GM19239 (cell line): ENCODE measurements at regions not wholly inside any gene's neighbourhood (a gene's known extent, or its start where the extent isn't known, plus 50 kb on each side); places are given as distances from the start of the nearest gene placed in this dataset.
A peak's percentile ranks its signal among the peaks of the same experiment; 100 is the strongest.

Source experiments
- DNase-seq: peaks from one replicate; pipeline ENCODE4 v3.0.0; 2011; ENCODE audit warnings: low spot score; ENCODE audit not compliant: insufficient read length
- FAIRE-seq: peaks from 2 replicates; lab custom pipeline; 2011; peaks lifted over from hg19 to GRCh38; lab: Jason Lieb, UNC

DNA sequence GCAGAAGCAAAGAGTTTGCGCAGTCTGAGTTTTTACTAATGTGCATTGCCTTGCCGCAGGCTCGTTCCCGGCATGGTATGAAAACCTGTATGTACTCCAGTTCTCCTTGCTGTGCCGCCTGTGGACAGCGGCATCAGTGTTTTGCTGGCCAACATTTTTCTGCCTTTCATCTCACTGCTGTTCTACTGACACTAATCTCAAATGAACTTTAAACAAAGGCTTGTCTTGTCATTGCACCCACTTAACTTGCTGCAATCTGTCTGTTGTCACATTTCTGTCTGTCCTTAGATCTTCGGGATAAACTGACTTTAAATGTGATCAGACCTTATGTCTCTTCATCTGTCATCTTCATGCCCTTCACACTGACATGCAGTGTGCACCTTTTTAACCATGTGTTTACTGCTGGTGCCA, 71.7 kb upstream of the ZNRF2 start:
- no peak for FAIRE-seq
- DNase-seq: no peak

DNA sequence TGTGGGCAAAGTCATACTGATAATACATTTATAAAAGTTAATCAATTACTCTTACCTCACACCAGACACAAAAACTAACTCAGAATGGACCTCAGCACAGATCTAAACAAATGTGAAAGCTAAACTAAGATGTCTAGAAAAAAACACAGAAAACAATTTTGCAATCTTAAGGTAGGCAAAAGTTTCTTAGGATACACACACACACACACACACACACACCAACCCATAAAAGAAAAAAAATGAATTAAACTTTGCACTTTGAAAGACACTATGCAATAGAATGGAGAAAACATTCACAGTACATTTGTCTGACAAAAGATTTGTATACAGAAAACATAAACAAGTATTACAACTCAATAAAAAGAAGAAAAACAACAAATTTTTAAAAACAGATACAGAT, 70.8 kb upstream of the ZNRF2 start:
- FAIRE-seq: peak; percentile 21
- no peak for DNase-seq

DNA sequence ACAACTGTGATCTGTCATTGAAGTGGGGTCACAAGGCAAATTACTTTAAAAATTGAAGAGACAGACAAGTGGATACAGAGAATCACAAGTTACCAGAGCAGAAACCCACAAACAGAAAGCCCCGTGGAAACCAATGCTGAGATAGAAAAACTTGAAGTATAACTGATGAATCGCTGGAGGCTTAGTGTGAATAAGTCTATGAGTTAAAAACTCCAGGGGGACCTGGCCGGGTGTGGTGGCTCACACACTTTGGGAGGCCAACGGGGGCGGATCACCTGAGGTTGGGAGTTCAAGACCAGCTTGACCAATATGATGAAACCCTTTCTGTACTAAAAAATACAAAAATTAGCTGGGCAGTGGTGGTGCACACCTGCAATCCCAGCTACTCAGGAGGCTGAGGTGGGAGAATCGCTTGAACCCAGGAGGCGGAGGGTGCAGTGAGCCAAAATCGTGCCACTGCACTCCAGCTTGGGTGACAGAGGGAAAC, 69.7 kb upstream of the ZNRF2 start:
- DNase-seq (no peak), FAIRE-seq (peak; percentile 86)

DNA sequence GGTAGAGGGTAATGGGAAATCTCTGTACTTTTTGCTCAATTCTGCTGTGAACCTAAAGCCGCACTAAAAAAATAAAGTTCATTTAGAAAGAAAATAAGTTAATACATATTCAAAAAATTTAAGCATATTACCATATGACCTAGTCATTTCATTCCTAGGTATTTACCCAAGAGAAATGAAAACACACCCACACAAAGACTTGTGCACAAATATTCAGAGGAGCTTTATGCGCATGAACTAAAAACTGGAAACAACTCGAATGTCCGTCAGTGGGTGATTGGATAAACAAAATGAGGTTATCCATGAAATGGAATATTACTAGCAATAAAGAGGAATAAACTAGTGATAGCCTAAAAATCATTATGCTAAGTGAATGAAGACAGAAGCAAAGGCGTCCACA, 62.6 kb upstream of the ZNRF2 start:
- DNase-seq (no peak), FAIRE-seq (no peak)

- DNase-seq: no peak
- FAIRE-seq: no peak
These were observed 61.7 kb upstream of the ZNRF2 start for GRCh38 chr7:30222515-30223215.

- FAIRE-seq: no peak
These were observed 60.5 kb upstream of the ZNRF2 start for GRCh38 chr7:30223896-30224295.

DNA sequence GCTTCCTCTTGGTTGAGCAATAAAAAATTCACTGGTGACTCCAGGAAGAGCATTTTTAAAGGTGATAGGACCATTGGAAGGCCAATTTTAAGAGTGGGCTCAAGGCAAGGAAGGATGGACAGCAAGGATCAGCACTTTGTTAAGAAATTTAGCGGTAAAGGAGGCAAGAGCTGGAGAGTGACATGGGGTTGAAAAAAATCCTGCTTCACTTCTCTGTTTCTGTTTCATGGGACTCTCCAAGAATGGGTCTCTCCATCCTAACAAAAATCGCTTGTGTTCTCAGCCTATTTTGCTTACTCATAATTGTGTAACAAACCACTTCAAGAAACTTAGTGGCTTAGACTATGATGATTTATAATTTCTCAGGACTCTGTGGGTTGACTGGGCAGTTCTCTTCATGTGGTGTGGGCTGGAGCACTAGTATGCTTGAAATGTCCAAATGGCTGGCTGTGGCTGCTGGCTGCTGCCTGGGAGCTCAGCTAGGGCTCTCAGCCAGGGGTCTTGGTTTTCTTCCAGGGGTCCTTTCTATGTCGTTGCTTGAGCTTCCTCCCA, 59.8 kb upstream of the ZNRF2 start:
- no peak for FAIRE-seq
- DNase-seq: no peak

More at GRCh38 chr7:30223896-30224295, 60.5 kb upstream of the ZNRF2 start:
- no peak for DNase-seq

GRCh38 chr7:30225863-30226613, 58.4 kb upstream of the ZNRF2 start:
- peak; percentile 45 for FAIRE-seq
- DNase-seq: no peak

DNA sequence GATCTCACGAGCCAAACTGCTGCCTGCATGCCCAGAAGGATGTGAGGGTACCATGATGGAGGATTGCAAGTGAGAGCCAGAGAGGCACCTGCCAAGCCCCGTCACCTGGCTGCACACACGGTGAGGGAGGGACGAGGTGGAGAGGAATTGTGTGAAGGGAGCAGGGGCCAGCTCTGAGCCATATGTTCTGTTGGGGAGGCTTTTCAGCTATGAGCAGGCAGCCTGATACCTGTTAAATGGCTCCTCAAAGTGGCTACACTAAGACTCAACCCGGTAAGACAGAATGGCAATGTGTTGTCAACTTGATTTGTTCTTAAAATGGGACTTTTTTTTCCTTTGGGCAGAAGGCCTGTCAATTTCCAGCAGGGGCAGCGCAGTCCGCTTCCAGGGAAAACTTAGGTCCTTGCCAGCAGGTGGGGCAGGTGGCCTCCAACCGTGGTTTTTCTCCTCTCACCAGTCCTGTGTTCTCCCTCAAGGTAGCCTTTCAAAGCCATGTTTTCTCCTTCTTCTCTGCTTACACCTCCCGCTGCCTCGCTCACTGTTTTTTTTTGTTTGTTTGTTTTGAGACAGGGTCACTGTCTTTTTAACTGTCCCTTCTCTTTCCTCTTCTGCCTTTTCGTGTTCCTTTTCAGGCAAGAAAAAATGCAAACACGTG, 57.7 kb upstream of the ZNRF2 start:
- FAIRE-seq (no peak), DNase-seq (no peak)

DNA sequence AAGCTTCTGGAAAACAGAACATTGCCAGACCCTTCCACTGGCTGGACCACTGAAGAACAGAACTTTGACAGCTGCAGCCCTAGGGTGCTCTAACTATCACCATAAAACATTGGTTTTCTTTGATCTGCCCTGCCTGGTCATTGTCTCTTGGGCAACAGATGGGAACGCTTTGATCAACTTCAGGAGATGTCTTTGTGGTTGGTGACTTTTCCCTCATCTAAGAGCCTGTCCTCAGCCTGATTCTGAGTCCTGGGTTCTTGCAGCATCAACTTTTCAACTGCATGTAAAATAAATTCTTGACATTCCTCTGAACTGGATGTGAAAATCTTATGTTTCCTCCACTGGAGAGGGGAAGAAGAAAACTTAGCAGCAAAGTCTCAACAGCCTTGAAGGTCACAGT, 53.1 kb upstream of the ZNRF2 start:
- FAIRE-seq: no peak
- no peak for DNase-seq

- DNase-seq (no peak), FAIRE-seq (no peak)
These were observed 52.0 kb upstream of the ZNRF2 start for GRCh38 chr7:30232391-30232790.
